C4-2B (cell line): ENCODE measurements at regions not wholly inside any gene's neighbourhood (a gene's known extent, or its start where the extent isn't known, plus 50 kb on each side); places are given as distances from the start of the nearest gene placed in this dataset.

Experiments
- CTCF ChIP-seq: fragments of 450-650 bp; conservative IDR thresholded peaks from 2 replicates; pipeline ENCODE4 v1.5.1; 2017; ENCODE audit warnings: mild to moderate bottlenecking
- ZFX ChIP-seq: fragments of 450-650 bp; IDR thresholded peaks from 2 replicates; pipeline ENCODE4 v1.6.1; 2017

GRCh38 chr9:103839197-103839596 lies 254.9 kb upstream of the SMC2 start:
- TF ChIP-seq CTCF: no peak
- no peak for TF ChIP-seq ZFX
